GM20000 (cell line): ENCODE measurements at regions not wholly inside any gene's neighbourhood (a gene's known extent, or its start where the extent isn't known, plus 50 kb on each side); places are given as distances from the start of the nearest gene placed in this dataset.

ENCODE experiments used
- DNase-seq: peaks from one replicate; pipeline ENCODE4 v3.0.0; 2012; ENCODE audit warnings: low spot score
- TF ChIP-seq, protein P1 (sequence below): IDR thresholded peaks from 2 replicates; pipeline ENCODE4 v1.5.1; 2012; ENCODE audit warnings: mild to moderate bottlenecking, control low read depth; ENCODE audit errors: extremely low read depth, missing control alignments

DNA sequence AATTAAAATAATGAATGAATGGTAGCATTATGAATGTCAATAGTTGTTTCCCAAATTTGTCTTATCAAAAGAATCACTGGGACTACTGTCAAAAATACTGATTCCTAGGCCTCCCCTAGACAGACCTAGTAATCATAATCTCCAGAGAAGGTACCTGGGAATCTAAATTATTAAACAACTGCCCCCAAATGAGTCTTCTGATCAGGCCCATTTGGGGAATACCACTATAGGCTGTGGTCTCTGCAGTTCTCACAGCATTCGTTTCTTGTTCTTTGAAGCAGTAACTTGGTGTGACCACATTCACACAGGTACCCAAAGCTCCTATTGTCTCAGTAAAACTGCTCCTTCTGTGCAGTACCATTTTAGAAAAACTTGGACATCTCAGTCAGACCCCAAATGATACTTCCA, 230.9 kb downstream of the PIK3R1 start:
- TF ChIP-seq, protein P1, sequence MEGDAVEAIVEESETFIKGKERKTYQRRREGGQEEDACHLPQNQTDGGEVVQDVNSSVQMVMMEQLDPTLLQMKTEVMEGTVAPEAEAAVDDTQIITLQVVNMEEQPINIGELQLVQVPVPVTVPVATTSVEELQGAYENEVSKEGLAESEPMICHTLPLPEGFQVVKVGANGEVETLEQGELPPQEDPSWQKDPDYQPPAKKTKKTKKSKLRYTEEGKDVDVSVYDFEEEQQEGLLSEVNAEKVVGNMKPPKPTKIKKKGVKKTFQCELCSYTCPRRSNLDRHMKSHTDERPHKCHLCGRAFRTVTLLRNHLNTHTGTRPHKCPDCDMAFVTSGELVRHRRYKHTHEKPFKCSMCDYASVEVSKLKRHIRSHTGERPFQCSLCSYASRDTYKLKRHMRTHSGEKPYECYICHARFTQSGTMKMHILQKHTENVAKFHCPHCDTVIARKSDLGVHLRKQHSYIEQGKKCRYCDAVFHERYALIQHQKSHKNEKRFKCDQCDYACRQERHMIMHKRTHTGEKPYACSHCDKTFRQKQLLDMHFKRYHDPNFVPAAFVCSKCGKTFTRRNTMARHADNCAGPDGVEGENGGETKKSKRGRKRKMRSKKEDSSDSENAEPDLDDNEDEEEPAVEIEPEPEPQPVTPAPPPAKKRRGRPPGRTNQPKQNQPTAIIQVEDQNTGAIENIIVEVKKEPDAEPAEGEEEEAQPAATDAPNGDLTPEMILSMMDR: no peak
- peak; percentile 55 for DNase-seq

DNA sequence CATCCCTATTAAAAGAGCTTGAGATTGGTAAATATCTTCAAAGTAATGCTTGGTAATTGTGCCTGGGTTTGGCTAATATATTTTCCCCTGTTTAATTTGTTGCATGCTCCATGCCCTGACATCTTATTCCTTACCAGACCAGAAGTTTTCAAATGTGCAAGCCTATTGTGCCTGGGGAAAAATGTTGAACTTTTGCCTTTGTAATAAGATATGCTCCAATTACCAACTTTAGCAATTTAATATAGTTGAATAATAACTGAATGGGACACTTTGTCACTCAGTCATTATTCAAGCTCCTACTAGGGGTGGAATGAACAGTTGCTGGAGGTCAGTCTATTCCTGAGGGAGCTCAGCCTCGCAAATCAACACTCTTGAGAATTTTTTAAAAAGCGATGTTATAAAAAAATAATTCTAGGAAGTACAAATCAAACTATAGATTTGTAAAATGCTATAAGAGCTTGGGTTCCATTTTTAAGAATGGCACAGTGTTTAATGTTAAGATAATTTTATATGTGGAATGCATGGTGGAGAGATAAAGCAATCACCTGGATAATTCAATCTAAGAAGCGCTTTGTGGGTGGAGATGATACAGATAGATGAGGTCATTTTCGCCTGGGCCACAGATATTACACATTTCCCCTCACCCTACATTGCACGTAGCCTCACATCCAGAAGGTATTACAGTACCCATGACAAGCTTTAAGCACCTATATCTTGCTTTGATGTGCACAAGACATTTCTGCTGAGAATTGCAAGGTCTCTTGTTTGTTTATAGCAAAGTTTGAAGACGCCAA, 231.8 kb downstream of the PIK3R1 start:
- no peak for DNase-seq
- TF ChIP-seq, protein P1: no peak

DNA sequence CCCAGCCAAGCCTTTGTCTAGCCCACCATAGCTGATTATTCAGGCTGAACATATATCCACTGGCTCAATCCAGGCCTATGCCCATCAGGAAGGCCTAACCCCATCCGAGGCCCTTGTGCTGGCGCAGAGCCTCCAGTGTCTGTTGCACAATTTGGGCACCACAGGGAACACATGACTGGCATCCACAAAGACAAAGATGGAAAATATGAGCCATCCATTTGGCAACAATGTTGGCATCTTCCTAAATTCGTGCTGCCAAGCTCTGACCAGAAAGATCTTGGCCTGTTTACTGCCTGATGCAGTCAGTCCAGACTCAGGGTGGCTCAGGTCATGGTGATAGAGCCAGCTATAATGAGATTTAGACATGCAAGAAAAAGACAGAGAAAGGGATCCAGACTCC, 233.8 kb downstream of the PIK3R1 start:
- no peak for DNase-seq
- TF ChIP-seq, protein P1: no peak

DNA sequence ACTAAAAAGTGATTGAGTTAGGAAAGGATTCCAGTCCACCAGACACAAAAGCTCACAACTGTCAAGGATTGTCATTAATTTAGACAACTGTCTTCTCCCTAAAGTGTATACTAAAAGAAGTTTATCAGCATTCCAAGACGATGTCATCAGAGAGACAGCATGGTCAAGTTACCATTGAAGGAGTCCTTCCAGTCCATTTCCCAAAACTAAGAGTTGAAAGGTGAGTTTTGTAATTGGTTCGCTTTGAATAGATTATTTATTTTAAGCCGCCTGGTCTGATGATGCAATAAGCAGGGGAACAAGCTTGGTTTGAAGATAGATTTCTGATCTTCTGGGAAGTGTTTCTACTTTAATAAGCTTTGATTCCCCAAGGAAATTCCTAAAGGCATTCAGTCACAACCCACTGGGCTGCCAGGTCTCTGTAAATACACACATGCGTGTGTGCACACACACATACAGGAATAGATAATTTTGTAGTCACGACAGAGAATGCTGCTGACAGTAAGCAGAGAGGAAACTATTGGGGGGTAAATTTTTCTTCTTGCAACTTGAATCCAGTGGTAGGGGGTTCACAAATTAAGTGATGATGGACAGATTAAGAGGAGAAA, 234.8 kb downstream of the PIK3R1 start:
- DNase-seq: no peak
- TF ChIP-seq, protein P1: no peak

DNA sequence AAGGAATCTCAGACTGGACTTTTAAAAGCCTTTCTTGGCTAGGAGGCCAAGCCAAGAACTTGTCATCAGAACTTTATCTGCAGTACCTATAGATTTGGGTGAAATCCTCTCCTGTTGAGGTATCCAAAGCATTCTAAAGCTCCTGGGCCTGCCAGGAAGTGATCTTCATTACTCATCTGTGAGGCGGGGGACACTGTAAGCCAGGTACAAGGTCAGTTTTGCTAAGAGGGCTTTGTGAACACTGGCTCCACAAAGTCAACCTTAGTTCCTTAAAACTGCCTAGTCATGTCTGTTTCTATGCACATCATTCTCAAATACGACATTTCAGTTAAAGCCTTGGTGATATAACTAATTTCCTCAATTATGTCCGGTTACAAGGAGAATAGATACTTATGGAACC, 236.7 kb downstream of the PIK3R1 start:
- DNase-seq: no peak
- TF ChIP-seq, protein P1: no peak

DNA sequence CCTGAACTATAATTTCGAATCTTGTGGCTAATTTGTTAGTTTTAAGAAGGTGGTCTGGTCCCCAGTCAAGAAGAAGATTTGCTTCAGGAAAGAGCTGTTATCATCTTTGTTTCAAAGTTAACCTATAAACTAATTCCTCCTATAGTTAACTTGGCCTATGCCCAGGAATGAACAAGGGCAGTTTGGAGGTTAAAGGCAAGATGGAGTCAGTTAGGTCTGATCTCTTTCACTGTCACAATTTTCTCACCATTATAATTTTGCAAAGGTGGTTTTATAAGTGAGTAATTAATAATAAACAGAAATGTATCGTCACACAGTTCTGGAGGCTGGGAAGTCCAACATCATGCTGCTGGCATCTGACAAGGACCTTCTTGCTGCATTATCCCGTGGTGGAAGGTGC, 238.6 kb downstream of the PIK3R1 start:
- TF ChIP-seq, protein P1: no peak
- DNase-seq: no peak

DNA sequence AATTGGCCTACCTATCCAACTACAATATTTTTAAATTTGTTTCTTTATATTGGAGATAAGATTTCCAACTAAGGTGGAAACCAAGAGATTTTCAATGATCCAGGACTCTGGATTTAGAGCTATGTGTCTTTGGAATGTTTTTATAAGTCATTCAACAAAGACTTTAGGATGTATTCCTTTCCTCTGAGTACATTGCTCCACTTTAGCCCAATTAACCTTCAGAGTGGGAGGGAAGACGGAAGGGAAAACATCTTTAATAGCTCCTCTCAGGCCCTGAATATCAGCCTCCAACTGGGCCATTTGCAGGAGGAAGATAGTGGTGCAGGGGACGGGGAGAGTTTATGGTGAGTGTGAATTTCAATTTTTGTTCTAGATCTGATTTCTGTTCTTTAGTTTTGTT, 239.2 kb downstream of the PIK3R1 start:
- DNase-seq: no peak
- TF ChIP-seq, protein P1: no peak
